Progenitor cell of endocrine pancreas (in vitro differentiated cells): ENCODE measurements at regions not wholly inside any gene's neighbourhood (a gene's known extent, or its start where the extent isn't known, plus 50 kb on each side); places are given as distances from the start of the nearest gene placed in this dataset.

ENCODE experiments used
- DNase-seq: peaks from one replicate; pipeline ENCODE4 v3.0.0; 2021; ENCODE audit warnings: low spot score; ENCODE audit not compliant: unreplicated experiment
- H3K27ac Mint-ChIP-seq: 2 replicates; pipeline ENCODE4 v1.8.0; 2021; ENCODE audit warnings: mild to moderate bottlenecking, moderate library complexity, mixed read lengths
- H3K27me3 Mint-ChIP-seq: 2 replicates; pipeline ENCODE4 v1.8.0; 2021; ENCODE audit warnings: mixed read lengths
- H3K36me3 Mint-ChIP-seq: 2 replicates; pipeline ENCODE4 v1.8.0; 2022; ENCODE audit warnings: mixed read lengths; ENCODE audit not compliant: insufficient read depth
- H3K4me1 Mint-ChIP-seq: 2 replicates; pipeline ENCODE4 v1.8.0; 2021; ENCODE audit warnings: low read depth, mixed read lengths
- H3K4me3 Mint-ChIP-seq: 2 replicates; pipeline ENCODE4 v1.8.0; 2021; ENCODE audit warnings: low read depth, mild to moderate bottlenecking, moderate library complexity, mixed read lengths
- H3K9me3 Mint-ChIP-seq: 2 replicates; pipeline ENCODE4 v1.8.0; 2021; ENCODE audit warnings: low read depth, mixed read lengths
- TF ChIP-seq, protein P1 (sequence below): fragments of 200-600 bp; sonication (generic); IDR thresholded peaks from one replicate; pipeline ENCODE4 v1.5.0; 2021; ENCODE audit warnings: antibody characterized with exemption, mild to moderate bottlenecking; ENCODE audit not compliant: unreplicated experiment

DNA sequence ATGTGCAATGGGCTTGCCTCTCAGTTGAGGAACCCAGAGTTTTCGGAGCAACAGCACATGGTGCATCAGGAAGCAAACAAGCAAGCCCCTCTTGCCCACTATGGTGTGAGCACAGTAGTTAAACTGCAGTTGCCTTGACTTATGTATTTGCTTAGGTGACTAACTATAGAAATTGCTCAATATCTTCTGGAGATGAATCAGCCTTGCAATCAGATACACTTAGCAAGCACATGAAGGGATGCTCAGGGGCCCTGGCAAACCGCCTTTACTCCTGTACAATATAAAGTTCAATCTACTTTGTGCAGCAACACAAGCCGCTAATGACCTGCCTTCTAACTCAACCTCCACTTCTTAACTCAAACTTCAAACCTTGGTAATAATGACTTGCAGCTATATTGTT lies 581.7 kb upstream of the RIOK2 start:
- no peaks in the 10 kb centered on the region for H3K27me3 Mint-ChIP-seq

DNA sequence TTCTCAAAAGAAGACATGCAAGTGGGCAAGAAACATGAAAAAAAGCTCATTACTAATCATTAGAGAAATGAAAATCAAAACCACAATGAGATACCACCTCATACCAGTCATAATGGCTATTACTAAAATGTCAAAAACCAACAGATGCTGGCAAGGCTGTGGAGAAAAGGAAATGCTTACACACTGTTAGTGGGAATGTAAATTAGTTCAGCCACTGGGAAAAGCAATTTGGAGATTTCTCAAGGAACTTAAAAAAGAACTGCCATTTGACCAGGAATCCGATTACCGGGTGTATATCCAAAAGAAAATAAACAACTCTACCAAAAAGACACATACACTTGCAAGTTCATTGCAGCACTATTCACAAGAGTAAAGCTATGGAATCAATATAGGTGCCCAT lies 595.4 kb upstream of the RIOK2 start:
- Mint-ChIP-seq H3K27ac (no peak overlapping the region), H3K9me3 (peaks cover 13% of the 10 kb centered on the region)

More for the DNA sequence above, 581.7 kb upstream of the RIOK2 start:
- Mint-ChIP-seq H3K4me3 (no peak overlapping the region), H3K9me3 (peaks cover 5% of the 10 kb centered on the region), H3K27ac (no peak overlapping the region), H3K36me3 (no peaks in the 10 kb centered on the region), H3K4me1 (no peaks in the 10 kb centered on the region)
- TF ChIP-seq, protein P1, sequence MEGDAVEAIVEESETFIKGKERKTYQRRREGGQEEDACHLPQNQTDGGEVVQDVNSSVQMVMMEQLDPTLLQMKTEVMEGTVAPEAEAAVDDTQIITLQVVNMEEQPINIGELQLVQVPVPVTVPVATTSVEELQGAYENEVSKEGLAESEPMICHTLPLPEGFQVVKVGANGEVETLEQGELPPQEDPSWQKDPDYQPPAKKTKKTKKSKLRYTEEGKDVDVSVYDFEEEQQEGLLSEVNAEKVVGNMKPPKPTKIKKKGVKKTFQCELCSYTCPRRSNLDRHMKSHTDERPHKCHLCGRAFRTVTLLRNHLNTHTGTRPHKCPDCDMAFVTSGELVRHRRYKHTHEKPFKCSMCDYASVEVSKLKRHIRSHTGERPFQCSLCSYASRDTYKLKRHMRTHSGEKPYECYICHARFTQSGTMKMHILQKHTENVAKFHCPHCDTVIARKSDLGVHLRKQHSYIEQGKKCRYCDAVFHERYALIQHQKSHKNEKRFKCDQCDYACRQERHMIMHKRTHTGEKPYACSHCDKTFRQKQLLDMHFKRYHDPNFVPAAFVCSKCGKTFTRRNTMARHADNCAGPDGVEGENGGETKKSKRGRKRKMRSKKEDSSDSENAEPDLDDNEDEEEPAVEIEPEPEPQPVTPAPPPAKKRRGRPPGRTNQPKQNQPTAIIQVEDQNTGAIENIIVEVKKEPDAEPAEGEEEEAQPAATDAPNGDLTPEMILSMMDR = no peak
- DNase-seq = no peak

DNA sequence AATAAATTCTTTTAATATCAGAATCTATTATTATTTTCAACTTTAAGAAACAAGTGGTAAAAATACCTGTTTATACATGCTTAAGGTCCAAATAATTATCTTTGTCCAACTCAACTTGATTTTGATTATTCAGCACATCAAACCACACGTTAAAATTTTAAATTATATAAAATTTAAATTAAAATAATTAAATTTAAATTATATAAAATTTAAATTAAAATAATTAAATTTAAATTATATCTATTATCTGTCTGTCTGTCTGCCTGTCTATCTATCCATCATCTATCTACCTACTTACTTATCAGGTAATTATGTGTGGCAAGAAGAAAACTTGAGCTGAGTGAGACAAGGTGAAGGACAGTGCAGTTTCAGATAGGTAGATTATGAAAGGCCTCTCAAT lies 605.3 kb upstream of the RIOK2 start:
- TF ChIP-seq, protein P1 = no peak
- DNase-seq = no peak
- Mint-ChIP-seq H3K4me1 (no peaks in the 10 kb centered on the region), H3K36me3 (no peaks in the 10 kb centered on the region), H3K27ac (no peak overlapping the region), H3K4me3 (no peak overlapping the region), H3K27me3 (no peaks in the 10 kb centered on the region), H3K9me3 (peaks cover 10% of the 10 kb centered on the region)

More for the DNA sequence above, 595.4 kb upstream of the RIOK2 start:
- no peak overlapping the region for H3K4me3 Mint-ChIP-seq
- H3K36me3 Mint-ChIP-seq = no peaks in the 10 kb centered on the region
- H3K27me3 Mint-ChIP-seq = no peaks in the 10 kb centered on the region
- TF ChIP-seq, protein P1 = no peak
- no peak for DNase-seq
- H3K4me1 Mint-ChIP-seq = no peaks in the 10 kb centered on the region

DNA sequence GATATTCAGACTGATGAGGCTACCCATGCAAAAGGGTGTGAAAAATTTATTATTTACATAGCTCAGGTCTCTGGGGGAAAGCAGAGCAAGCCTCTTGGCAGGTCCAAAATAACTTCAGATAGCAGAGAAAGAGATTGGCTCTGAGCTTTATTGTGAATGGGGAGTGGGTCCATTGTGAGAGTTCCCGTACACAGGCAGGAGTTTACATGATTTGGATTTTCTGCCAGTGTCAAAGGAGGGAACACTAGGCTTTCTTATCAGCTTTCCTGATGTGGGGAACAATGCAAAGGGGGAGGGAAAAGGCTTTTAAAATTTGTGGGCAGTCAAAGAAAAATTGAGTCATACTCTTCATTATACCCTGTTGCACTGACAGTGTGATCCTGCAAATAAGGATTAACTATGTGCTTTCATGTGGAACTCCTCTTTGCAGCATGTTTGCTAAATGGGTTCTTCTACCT lies 615.0 kb upstream of the RIOK2 start:
- no peak for DNase-seq
- no peak overlapping the region for H3K4me3 Mint-ChIP-seq
- no peak overlapping the region for H3K27ac Mint-ChIP-seq
- TF ChIP-seq, protein P1 = no peak
- no peaks in the 10 kb centered on the region for H3K9me3 Mint-ChIP-seq
- no peaks in the 10 kb centered on the region for H3K27me3 Mint-ChIP-seq
- H3K4me1 Mint-ChIP-seq = no peaks in the 10 kb centered on the region
- no peaks in the 10 kb centered on the region for H3K36me3 Mint-ChIP-seq

DNA sequence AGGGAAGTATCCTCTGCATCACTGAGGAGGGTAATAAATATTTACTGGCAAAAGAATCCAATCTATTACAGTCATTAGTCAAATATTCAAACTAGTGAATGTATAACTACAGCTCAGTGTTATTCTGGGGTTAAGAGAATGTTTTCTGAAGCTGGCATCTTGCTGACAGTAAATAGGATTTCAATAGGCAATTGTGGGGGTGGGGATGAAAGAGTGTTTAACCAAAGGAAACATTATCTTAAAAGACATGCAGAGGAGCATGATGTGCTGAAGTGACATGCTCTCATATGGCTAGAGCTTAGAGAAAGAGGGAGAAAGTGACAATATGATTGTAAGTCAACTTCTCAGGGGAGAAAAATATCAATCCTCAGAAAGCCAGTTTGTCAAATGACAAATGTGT lies 618.4 kb upstream of the RIOK2 start:
- H3K4me1 Mint-ChIP-seq = no peaks in the 10 kb centered on the region
- TF ChIP-seq, protein P1 = no peak
- no peaks in the 10 kb centered on the region for H3K36me3 Mint-ChIP-seq
- no peak overlapping the region for H3K4me3 Mint-ChIP-seq
- H3K9me3 Mint-ChIP-seq = no peaks in the 10 kb centered on the region
- H3K27ac Mint-ChIP-seq = no peak overlapping the region
- no peaks in the 10 kb centered on the region for H3K27me3 Mint-ChIP-seq
- DNase-seq = no peak
